ENCODE measurements at regions not wholly inside any gene's neighbourhood (a gene's known extent, or its start where the extent isn't known, plus 50 kb on each side); places are given as distances from the start of the nearest gene placed in this dataset.

GRCh38 chr7:10888861-10889260 is 84.8 kb upstream of the PHF14 start:
- ChIA-PET POLR2A (no interaction called here), CTCF (interaction anchor here (0.6 to 1.4 kb wide), 11 partner anchors 15 to 1901 kb away, joined by 3 to 10 read pairs (median 4); no protein-coding TSS in a partner anchor)
- H3K4me1 ChIP-seq (ENCODE audit: control insufficient read depth, insufficient read depth, low read length): no peaks in the 10 kb centered on the region
- no peak overlapping the region for H3K4me3 ChIP-seq (ENCODE audit: low read depth, low read length)
- TF ChIP-seq, protein P1, sequence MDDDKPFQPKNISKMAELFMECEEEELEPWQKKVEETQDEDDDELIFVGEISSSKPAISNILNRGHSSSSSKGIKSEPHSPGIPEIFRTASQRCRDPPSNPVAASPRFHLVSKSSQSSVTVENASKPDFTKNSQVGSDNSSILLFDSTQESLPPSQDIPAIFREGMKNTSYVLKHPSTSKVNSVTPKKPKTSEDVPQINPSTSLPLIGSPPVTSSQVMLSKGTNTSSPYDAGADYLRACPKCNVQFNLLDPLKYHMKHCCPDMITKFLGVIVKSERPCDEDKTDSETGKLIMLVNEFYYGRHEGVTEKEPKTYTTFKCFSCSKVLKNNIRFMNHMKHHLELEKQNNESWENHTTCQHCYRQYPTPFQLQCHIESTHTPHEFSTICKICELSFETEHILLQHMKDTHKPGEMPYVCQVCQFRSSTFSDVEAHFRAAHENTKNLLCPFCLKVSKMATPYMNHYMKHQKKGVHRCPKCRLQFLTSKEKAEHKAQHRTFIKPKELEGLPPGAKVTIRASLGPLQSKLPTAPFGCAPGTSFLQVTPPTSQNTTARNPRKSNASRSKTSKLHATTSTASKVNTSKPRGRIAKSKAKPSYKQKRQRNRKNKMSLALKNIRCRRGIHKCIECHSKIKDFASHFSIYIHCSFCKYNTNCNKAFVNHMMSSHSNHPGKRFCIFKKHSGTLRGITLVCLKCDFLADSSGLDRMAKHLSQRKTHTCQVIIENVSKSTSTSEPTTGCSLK (tag by site-specific recombination; IDR thresholded peaks at IDR 0.05): no peak
- TF ChIP-seq RBAK (tag by site-specific recombination; IDR thresholded peaks at IDR 0.05) (no peak), ZNF221 (tag by site-specific recombination; IDR thresholded peaks at IDR 0.05; ENCODE audit: borderline replicate concordance) (no peak), ZNF514 (tag by site-specific recombination; IDR thresholded peaks at IDR 0.05) (no peak), BCL11A (tag by site-specific recombination; IDR thresholded peaks at IDR 0.05; ENCODE audit: low read depth) (no peak), ZNF623 (tag by site-specific recombination; IDR thresholded peaks at IDR 0.05) (no peak), ZNF24 (tag by site-specific recombination; IDR thresholded peaks at IDR 0.05) (no peak), ZNF596 (tag by site-specific recombination; IDR thresholded peaks at IDR 0.05) (no peak), ZXDB (tag by site-specific recombination; IDR thresholded peaks at IDR 0.05) (no peak), ZNF830 (tag by site-specific recombination; IDR thresholded peaks at IDR 0.05; ENCODE audit: low read depth) (no peak), ELK4 (IDR thresholded peaks at IDR 0.05; ENCODE audit: borderline replicate concordance, low read depth, low read length) (no peak), ZNF660 (tag by site-specific recombination; IDR thresholded peaks at IDR 0.05) (no peak)
- TF ChIP-seq, protein P2, sequence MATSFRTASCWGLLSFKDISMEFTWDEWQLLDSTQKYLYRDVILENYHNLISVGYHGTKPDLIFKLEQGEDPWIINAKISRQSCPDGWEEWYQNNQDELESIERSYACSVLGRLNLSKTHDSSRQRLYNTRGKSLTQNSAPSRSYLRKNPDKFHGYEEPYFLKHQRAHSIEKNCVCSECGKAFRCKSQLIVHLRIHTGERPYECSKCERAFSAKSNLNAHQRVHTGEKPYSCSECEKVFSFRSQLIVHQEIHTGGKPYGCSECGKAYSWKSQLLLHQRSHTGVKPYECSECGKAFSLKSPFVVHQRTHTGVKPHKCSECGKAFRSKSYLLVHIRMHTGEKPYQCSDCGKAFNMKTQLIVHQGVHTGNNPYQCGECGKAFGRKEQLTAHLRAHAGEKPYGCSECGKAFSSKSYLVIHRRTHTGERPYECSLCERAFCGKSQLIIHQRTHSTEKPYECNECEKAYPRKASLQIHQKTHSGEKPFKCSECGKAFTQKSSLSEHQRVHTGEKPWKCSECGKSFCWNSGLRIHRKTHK (tag by site-specific recombination; IDR thresholded peaks at IDR 0.05): no peak
- TF ChIP-seq, protein P3, sequence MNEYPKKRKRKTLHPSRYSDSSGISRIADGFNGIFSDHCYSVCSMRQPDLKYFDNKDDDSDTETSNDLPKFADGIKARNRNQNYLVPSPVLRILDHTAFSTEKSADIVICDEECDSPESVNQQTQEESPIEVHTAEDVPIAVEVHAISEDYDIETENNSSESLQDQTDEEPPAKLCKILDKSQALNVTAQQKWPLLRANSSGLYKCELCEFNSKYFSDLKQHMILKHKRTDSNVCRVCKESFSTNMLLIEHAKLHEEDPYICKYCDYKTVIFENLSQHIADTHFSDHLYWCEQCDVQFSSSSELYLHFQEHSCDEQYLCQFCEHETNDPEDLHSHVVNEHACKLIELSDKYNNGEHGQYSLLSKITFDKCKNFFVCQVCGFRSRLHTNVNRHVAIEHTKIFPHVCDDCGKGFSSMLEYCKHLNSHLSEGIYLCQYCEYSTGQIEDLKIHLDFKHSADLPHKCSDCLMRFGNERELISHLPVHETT (tag by site-specific recombination; IDR thresholded peaks at IDR 0.05): no peak
- H3K36me3 ChIP-seq (ENCODE audit: control insufficient read depth in 2 of 2, insufficient read depth in 1 of 2, low read length in 2 of 2): no peaks in the 10 kb centered on the region
- no peaks in the 10 kb centered on the region for H3K9me3 ChIP-seq (ENCODE audit: control insufficient read depth, insufficient read depth, low read depth, low read length)
- H3K27ac ChIP-seq (ENCODE audit: extremely low read depth, low read depth, low read length): no peak overlapping the region

- Histone ChIP-seq H3K4me3 (ENCODE audit: low read depth, low read length) (no peak overlapping the region), H3K9me3 (ENCODE audit: control insufficient read depth, insufficient read depth, low read depth, low read length) (no peaks in the 10 kb centered on the region), H3K4me1 (ENCODE audit: control insufficient read depth, insufficient read depth, low read length) (no peaks in the 10 kb centered on the region), H3K27ac (ENCODE audit: extremely low read depth, low read depth, low read length) (no peak overlapping the region), H3K36me3 (ENCODE audit: control insufficient read depth in 2 of 2, insufficient read depth in 1 of 2, low read length in 2 of 2) (no peaks in the 10 kb centered on the region)
- ChIA-PET POLR2A (no interaction called here), CTCF (interaction anchor here (0.6 to 1.4 kb wide), 12 partner anchors 16 to 1902 kb away, joined by 3 to 10 read pairs (median 4); no protein-coding TSS in a partner anchor)
- TF ChIP-seq ZNF791 (tag by site-specific recombination; IDR thresholded peaks at IDR 0.05): no peak
- TF ChIP-seq KLF7 (tag by site-specific recombination; IDR thresholded peaks at IDR 0.05; ENCODE audit: borderline replicate concordance): no peak
- peak; percentile 72 for TF ChIP-seq ZNF654 (tag by site-specific recombination; IDR thresholded peaks at IDR 0.05; ENCODE audit: low read depth)
These were observed 84.3 kb upstream of the PHF14 start for GRCh38 chr7:10889266-10889898.

Data from HEK293 (cell line).